Right cardiac atrium (tissue), 5 donors: ENCODE measurements at regions not wholly inside any gene's neighbourhood (a gene's known extent, or its start where the extent isn't known, plus 50 kb on each side); places are given as distances from the start of the nearest gene placed in this dataset.

Experiments
- ATAC-seq, 2 donors: fragments of 200-7000 bp; cut with Tn5 transposase; one replicate each; pipeline versions ENCODE4 v1.8.0 to v1.9.1; 2020; ENCODE audit warnings: moderate library complexity in 2 of 2, mild to moderate bottlenecking in 1 of 2
- DNase-seq, 3 donors: peaks; one replicate each; pipeline ENCODE4 v3.0.0-alpha.2; 2020
- H3K27ac ChIP-seq: one replicate; pipeline ENCODE4 v1.5.1; 2013; ENCODE audit warnings: mild to moderate bottlenecking, low read length, control low read depth, moderate library complexity
- H3K27me3 ChIP-seq: one replicate; pipeline ENCODE4 v1.6.1; 2013; ENCODE audit not compliant: control insufficient read depth, insufficient read depth
- H3K4me1 ChIP-seq: one replicate; pipeline ENCODE4 v1.6.1; 2013; ENCODE audit warnings: low read length; ENCODE audit not compliant: control insufficient read depth, insufficient read depth
- H3K4me3 ChIP-seq: one replicate; pipeline ENCODE4 v1.5.1; 2013; ENCODE audit warnings: low read length, control low read depth
- H3K9me3 ChIP-seq: one replicate; pipeline ENCODE4 v1.6.1; 2013; ENCODE audit warnings: low read length; ENCODE audit not compliant: control insufficient read depth
- WGBS: extraction: QIAGEN DNeasy Blood & Tissue Kit; methylation state at CpG from one replicate; pipeline ENCODE4 v1.1.7; 2013; 5-methylcytosine and 5-hydroxymethylcytosine counted together
- intact Hi-C, 4 donors: fragments of 100-400 bp; cut with DNase I; formaldehyde crosslinking; loops; one replicate each; pipeline versions ENCODE4 v1.11.0 to v1.14.0; 2022 to 2023
- donor health status: healthy with polysubstance abuse.
- donor health status: DM: no; HTN: yes; CAD: no.
- donor health status: DM: no; HTN: no; CAD: no.
- donor health status: DM: no; HTN: yes; CAD: no; lungs with severe emphysema.
- donor health status: DM: yes; HTN: yes; CAD: no.

DNA sequence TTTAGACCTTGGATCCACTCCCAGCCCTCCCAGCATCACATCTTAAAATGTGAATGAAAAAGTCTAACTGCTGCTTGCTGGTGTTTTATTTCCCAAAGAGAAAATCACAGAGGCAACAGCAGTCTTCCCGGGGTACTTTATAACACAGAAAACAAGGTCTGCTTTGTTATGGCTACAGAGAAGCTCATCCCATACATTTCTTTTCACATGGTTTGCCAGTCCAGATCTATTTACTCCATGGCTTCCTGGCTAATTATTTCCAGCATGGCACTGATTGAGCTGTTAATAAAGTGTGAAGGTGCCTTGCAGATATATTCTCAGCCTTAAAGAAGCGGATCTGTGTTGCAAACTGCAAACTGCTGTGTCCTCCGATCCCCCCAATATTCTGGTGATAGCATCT, 466.1 kb upstream of the CFAP20DC start:
- ATAC-seq = no peak
- H3K4me3 ChIP-seq = no peak overlapping the region
- no peak overlapping the region for H3K27ac ChIP-seq
- no peaks in the 10 kb centered on the region for H3K4me1 ChIP-seq
- no peak for DNase-seq
- 80% methylated on average over 3 of the region's 3 CpGs for WGBS
- H3K27me3 ChIP-seq = no peaks in the 10 kb centered on the region
- no peaks in the 10 kb centered on the region for H3K9me3 ChIP-seq
- intact Hi-C loops = no loop called here

- H3K4me1 ChIP-seq = no peaks in the 10 kb centered on the region
- 64% methylated on average over 7 of the region's 7 CpGs for WGBS
- DNase-seq = no peak
- H3K27ac ChIP-seq = no peak overlapping the region
- intact Hi-C loops = no loop called here
- no peak overlapping the region for H3K4me3 ChIP-seq
- ATAC-seq = no peak
- no peaks in the 10 kb centered on the region for H3K27me3 ChIP-seq
- H3K9me3 ChIP-seq = no peaks in the 10 kb centered on the region
Measured at GRCh38 chr3:59514865-59515482, 465.1 kb upstream of the CFAP20DC start.

DNA sequence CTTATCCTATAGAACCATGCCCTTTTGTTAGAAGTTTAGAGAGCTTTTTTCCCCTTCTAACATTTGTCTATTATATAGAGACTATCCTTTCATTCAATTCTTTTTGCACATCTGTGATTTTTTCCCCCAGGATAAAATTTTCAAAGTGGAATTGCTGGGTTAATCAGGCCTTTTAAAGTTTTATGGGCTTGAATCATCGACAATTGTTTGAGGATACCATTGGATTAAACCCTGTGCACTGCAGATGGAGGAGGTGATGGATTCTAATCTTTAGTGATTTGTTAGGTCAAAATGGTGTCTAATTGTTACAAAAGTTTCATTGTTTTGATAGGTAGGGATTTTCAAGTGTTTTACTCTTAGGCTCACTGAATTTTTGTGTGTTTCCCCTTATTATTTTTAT, 463.7 kb upstream of the CFAP20DC start:
- intact Hi-C loops = no loop called here
- Histone ChIP-seq H3K4me3 (no peak overlapping the region), H3K27me3 (no peaks in the 10 kb centered on the region), H3K4me1 (no peaks in the 10 kb centered on the region), H3K27ac (no peak overlapping the region), H3K9me3 (no peaks in the 10 kb centered on the region)
- ATAC-seq (no peak), DNase-seq (no peak)
- WGBS = 84% methylated on average over 1 of the region's 1 CpG

DNA sequence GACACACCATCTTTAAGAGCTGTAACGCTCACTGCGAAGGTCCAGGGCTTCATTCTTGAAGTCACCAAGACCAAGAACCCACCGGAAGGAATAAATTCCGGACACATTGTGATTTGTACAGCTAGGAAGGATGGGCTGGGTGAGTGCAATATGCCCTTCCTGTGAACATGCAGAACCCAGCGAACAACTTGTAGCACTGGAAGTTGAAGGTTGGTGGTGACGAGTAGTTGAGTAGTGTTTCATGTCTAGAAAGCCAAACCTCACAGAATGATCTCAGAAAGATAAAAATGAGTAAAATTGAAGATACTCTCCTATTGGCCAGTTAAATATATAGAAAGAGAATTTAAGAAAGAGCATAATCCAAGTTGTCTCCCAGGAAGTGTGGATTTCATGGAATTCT, 462.2 kb upstream of the CFAP20DC start:
- no peak overlapping the region for H3K4me3 ChIP-seq
- H3K9me3 ChIP-seq = no peaks in the 10 kb centered on the region
- no peaks in the 10 kb centered on the region for H3K4me1 ChIP-seq
- no peak for DNase-seq
- intact Hi-C loops = no loop called here
- ATAC-seq = no peak
- H3K27me3 ChIP-seq = no peaks in the 10 kb centered on the region
- WGBS = 85% methylated on average over 6 of the region's 6 CpGs
- H3K27ac ChIP-seq = no peak overlapping the region

DNA sequence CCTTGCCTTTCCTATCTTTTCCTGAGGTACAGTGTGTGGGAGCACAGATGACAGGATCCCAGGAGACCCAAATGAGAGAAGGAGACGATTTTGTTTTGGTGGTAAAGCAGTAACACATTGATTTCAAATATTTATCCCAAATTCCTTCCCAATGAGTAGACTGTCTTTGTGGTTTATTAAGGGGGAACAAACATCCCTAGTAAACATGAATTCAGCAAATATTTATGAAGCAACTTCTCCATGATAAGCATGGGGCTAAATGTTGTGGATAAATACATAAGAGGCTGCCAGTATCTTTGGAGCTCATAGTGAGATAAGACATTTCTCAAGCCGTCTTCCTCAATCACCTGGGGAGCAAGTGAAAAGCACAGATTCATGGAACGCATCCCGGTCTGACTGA, 460.8 kb upstream of the CFAP20DC start:
- DNase-seq (no peak), ATAC-seq (no peak)
- Histone ChIP-seq H3K27me3 (no peaks in the 10 kb centered on the region), H3K4me1 (no peaks in the 10 kb centered on the region), H3K9me3 (no peaks in the 10 kb centered on the region), H3K27ac (no peak overlapping the region), H3K4me3 (no peak overlapping the region)
- intact Hi-C loops = no loop called here
- WGBS = 36% methylated on average over 4 of the region's 4 CpGs

DNA sequence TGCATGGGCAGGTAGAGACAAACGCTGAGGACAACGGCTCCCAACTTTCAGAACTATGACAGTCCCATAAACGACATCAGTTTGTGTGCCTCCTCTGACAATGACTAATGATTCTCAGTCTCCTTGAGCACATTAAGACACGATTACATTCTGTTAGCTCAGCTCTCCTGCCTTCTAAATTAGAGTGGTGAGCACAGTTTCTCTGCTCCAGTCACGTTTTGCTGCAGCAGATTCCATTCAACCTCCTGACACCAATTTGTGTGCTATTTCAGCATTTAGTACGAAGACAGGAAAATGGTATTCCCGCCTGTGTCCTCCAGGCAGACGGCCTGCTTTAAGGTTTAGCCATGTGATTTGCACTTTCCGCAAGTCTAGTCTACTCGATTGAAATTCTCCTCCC, 458.4 kb upstream of the CFAP20DC start:
- Histone ChIP-seq H3K4me1 (no peaks in the 10 kb centered on the region), H3K4me3 (no peak overlapping the region), H3K27me3 (no peaks in the 10 kb centered on the region), H3K27ac (no peak overlapping the region), H3K9me3 (no peaks in the 10 kb centered on the region)
- WGBS = 70% methylated on average over 10 of the region's 10 CpGs
- DNase-seq (no peak), ATAC-seq (no peak)
- intact Hi-C loops = no loop called here

GRCh38 chr3:59506191-59506590, 456.4 kb upstream of the CFAP20DC start:
- Histone ChIP-seq H3K27ac (no peak overlapping the region), H3K4me3 (no peak overlapping the region), H3K9me3 (no peaks in the 10 kb centered on the region), H3K4me1 (no peaks in the 10 kb centered on the region), H3K27me3 (no peaks in the 10 kb centered on the region)
- WGBS = 78% methylated on average over 5 of the region's 5 CpGs
- intact Hi-C loops = no loop called here
- ATAC-seq (no peak), DNase-seq (no peak)

- no peak for ATAC-seq
- no peaks in the 10 kb centered on the region for H3K27me3 ChIP-seq
Measured at GRCh38 chr3:59503441-59503840, 453.6 kb upstream of the CFAP20DC start.

GRCh38 chr3:59502806-59503205, 453.0 kb upstream of the CFAP20DC start:
- WGBS = 64% methylated on average over 4 of the region's 4 CpGs
- intact Hi-C loops = no loop called here

More at GRCh38 chr3:59503441-59503840, 453.6 kb upstream of the CFAP20DC start:
- H3K27ac ChIP-seq = no peak overlapping the region
- intact Hi-C loops = no loop called here
- H3K9me3 ChIP-seq = no peaks in the 10 kb centered on the region
- H3K4me3 ChIP-seq = no peak overlapping the region
- H3K4me1 ChIP-seq = no peaks in the 10 kb centered on the region
- no peak for DNase-seq
- 97% methylated on average over 3 of the region's 3 CpGs for WGBS

GRCh38 chr3:59499954-59500353, 450.1 kb upstream of the CFAP20DC start:
- ATAC-seq (no peak), DNase-seq (no peak)
- WGBS = 86% methylated on average over 4 of the region's 4 CpGs
- H3K4me3 ChIP-seq = no peak overlapping the region
- intact Hi-C loops = no loop called here
- no peaks in the 10 kb centered on the region for H3K4me1 ChIP-seq
- no peak overlapping the region for H3K27ac ChIP-seq
- H3K9me3 ChIP-seq = no peaks in the 10 kb centered on the region
- no peaks in the 10 kb centered on the region for H3K27me3 ChIP-seq

More at GRCh38 chr3:59502806-59503205, 453.0 kb upstream of the CFAP20DC start:
- Histone ChIP-seq H3K9me3 (no peaks in the 10 kb centered on the region), H3K4me1 (no peaks in the 10 kb centered on the region), H3K4me3 (no peak overlapping the region), H3K27me3 (no peaks in the 10 kb centered on the region), H3K27ac (no peak overlapping the region)
- ATAC-seq (no peak), DNase-seq (no peak)

- WGBS = 87% methylated on average over 15 of the region's 15 CpGs
- H3K9me3 ChIP-seq = no peaks in the 10 kb centered on the region
Measured at GRCh38 chr3:59499000-59499399, 449.2 kb upstream of the CFAP20DC start.

DNA sequence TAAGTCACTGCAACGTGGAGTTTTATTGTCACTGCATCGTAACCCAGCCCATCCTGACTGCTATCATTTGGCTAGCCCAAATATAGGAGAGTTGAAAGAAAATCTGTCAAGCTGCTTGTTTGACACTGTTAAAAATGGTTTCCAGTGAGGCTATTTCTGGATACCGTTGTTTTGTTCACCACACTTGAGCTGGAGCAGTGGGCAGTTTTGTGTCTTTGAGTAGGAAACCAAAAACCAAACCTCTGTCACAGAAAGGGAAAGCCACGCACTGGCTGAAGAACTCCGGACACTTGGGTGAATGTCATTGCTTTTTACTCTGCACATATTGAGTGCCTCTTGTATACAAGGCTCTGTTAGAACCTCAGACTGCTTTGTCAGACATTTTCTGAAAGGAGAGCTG, 446.4 kb upstream of the CFAP20DC start:
- ATAC-seq (no peak), DNase-seq (no peak)
- H3K27ac ChIP-seq = no peak overlapping the region
- 90% methylated on average over 5 of the region's 5 CpGs for WGBS
- no peak overlapping the region for H3K4me3 ChIP-seq
- H3K27me3 ChIP-seq = no peaks in the 10 kb centered on the region
- intact Hi-C loops = no loop called here
- no peaks in the 10 kb centered on the region for H3K4me1 ChIP-seq
- H3K9me3 ChIP-seq = no peaks in the 10 kb centered on the region

More at GRCh38 chr3:59499000-59499399, 449.2 kb upstream of the CFAP20DC start:
- Histone ChIP-seq H3K4me1 (no peaks in the 10 kb centered on the region), H3K4me3 (no peak overlapping the region), H3K27me3 (no peaks in the 10 kb centered on the region), H3K27ac (no peak overlapping the region)
- ATAC-seq = no peak
- DNase-seq = no peak
- intact Hi-C loops = no loop called here
